Gastroesophageal sphincter (tissue), 3 donors: ENCODE measurements at regions not wholly inside any gene's neighbourhood (a gene's known extent, or its start where the extent isn't known, plus 50 kb on each side); places are given as distances from the start of the nearest gene placed in this dataset.

ENCODE experiments used
- POLR2A ChIP-seq, 2 donors: fragments of 450-650 bp; IDR thresholded peaks; one replicate each; pipeline ENCODE4 v1.6.1; 2017; ENCODE audit warnings: antibody characterized with exemption in 2 of 2, mild to moderate bottlenecking in 2 of 2, moderate library complexity in 1 of 2
- TF ChIP-seq, protein P1 (sequence below), 4 experiments: fragments of 200-600 bp in 2 of 4; fragments of 450-650 bp in 2 of 4; sonication (generic) in 1 of 4; IDR thresholded peaks; one replicate each; pipeline ENCODE4 v1.5.1; 2017 to 2019; ENCODE audit warnings: antibody characterized with exemption in 4 of 4, mild to moderate bottlenecking in 2 of 4, moderate library complexity in 2 of 4

DNA sequence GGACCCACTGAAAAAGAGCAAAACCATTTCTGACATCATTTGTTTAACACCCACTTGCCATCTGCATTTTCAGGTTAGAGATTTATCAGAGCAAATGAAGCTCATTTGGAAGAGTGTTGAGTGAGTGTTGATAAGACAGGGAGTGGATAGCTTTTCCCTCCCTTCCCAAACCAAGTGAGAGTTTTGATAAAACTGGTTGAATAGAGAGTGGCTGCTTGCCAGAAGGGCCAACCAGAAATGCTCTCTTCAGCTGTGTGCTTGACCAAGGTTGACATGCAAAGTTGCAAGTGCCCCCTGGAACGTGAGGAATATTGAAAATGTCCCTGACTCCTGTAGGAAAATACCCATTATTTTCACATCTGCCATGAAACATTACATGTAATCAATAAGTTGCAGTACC, 1487.0 kb upstream of the FLRT2 start:
- TF ChIP-seq, protein P1, sequence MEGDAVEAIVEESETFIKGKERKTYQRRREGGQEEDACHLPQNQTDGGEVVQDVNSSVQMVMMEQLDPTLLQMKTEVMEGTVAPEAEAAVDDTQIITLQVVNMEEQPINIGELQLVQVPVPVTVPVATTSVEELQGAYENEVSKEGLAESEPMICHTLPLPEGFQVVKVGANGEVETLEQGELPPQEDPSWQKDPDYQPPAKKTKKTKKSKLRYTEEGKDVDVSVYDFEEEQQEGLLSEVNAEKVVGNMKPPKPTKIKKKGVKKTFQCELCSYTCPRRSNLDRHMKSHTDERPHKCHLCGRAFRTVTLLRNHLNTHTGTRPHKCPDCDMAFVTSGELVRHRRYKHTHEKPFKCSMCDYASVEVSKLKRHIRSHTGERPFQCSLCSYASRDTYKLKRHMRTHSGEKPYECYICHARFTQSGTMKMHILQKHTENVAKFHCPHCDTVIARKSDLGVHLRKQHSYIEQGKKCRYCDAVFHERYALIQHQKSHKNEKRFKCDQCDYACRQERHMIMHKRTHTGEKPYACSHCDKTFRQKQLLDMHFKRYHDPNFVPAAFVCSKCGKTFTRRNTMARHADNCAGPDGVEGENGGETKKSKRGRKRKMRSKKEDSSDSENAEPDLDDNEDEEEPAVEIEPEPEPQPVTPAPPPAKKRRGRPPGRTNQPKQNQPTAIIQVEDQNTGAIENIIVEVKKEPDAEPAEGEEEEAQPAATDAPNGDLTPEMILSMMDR (IDR thresholded peaks at IDR 0.05) = no peak
- TF ChIP-seq POLR2A (IDR thresholded peaks at IDR 0.05) = no peak
